VCaP (cell line): ENCODE measurements at regions not wholly inside any gene's neighbourhood (a gene's known extent, or its start where the extent isn't known, plus 50 kb on each side); places are given as distances from the start of the nearest gene placed in this dataset.

Experiments
- H3K27ac ChIP-seq: fragments of 450-650 bp; 2 replicates; pipeline ENCODE4 v1.5.1; 2017
- TF ChIP-seq, protein P1 (sequence below): fragments of 450-650 bp; conservative IDR thresholded peaks from 2 replicates; pipeline ENCODE4 v1.5.1; 2017; ENCODE audit warnings: mild to moderate bottlenecking, moderate library complexity

DNA sequence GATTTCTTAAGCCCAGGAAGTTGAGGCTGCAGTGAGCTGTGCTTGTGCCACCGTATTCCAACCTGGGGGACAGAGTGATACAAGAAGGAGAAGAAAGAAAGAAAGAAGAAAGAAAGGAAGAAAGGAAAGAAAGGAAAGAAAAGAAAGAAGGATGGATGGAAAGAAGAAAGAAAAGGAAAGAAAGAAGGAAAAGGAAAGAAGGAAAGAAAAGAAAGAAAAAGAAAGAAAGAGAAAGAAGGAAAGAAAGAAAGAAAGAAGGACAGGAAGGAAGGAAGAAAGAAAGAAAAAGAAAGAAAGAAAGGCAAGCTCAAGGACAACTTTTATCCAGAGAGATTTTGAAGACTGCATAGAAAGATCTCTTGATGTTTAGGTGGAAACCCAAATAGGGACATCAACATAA is 120.7 kb downstream of the GMNC start:
- TF ChIP-seq, protein P1, sequence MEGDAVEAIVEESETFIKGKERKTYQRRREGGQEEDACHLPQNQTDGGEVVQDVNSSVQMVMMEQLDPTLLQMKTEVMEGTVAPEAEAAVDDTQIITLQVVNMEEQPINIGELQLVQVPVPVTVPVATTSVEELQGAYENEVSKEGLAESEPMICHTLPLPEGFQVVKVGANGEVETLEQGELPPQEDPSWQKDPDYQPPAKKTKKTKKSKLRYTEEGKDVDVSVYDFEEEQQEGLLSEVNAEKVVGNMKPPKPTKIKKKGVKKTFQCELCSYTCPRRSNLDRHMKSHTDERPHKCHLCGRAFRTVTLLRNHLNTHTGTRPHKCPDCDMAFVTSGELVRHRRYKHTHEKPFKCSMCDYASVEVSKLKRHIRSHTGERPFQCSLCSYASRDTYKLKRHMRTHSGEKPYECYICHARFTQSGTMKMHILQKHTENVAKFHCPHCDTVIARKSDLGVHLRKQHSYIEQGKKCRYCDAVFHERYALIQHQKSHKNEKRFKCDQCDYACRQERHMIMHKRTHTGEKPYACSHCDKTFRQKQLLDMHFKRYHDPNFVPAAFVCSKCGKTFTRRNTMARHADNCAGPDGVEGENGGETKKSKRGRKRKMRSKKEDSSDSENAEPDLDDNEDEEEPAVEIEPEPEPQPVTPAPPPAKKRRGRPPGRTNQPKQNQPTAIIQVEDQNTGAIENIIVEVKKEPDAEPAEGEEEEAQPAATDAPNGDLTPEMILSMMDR = no peak
- no peak overlapping the region for H3K27ac ChIP-seq

DNA sequence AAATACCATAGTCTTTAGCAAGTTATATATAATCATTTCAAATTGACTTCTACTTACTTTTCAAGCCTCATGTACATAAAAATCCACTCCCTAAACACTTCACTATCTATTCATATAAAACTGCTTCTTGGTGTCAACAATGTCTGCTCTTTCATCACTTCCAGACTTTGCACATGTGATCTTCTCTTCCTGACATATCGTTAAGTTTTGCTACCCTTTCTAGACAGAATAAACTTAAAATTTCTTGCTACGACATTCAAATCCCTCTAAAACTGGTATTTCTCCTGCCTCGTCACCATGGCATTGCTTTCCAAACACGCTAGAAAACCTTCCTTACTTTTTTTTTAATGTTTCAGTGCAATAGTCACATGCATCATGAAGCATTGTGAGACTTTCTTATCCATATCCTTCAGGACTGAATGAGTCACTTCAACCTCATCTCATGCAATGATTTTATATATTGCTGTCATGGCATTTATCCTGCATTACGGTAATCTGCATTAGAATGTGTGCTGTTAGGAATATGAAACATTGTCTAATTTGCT is 122.8 kb downstream of the GMNC start:
- TF ChIP-seq, protein P1 = no peak
- H3K27ac ChIP-seq = no peak overlapping the region

DNA sequence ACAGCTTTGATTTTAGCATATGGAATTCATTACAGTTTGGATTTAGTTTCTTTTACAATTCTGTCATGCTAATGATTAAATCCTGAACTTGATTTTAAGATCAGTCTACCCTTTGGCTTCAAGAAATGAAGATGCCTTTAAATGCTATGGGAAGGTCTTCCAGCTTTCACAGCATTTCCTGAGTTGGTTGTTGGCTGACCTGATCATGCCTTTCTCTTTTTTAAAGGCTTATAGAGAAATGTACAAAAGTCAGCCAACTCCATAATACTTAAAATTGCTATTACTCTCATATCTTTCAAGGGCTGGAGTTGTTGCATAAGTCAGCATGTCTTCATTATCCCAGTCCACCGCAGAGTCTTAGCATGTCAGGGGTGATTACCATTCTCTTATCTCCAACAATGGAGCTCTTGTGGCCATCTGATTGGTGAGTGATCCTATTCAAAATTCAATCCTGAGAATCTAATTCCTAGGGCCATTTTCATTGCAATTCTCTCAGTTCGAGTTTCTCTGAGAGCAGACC is 123.8 kb downstream of the GMNC start:
- H3K27ac ChIP-seq = no peak overlapping the region
- TF ChIP-seq, protein P1 = no peak

DNA sequence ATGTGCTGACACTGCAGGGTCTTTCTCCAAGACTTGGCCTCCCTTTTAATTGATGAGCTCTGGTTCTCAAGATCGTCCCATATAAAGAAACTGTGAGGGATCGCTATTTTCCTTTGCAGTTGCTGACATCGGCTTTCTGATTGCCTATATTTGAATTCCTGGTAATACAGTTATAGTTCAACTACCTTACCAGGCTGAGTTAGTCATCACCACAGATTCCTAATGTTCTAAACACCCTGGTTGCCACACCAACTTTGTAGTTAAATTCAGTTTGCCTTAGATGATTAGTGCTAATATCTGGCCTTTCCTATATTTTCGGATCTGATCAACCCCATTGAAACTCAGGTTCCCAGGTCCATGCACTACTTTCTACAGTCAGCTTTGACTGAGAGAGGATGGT is 125.0 kb downstream of the GMNC start:
- TF ChIP-seq, protein P1 = no peak
- no peak overlapping the region for H3K27ac ChIP-seq

DNA sequence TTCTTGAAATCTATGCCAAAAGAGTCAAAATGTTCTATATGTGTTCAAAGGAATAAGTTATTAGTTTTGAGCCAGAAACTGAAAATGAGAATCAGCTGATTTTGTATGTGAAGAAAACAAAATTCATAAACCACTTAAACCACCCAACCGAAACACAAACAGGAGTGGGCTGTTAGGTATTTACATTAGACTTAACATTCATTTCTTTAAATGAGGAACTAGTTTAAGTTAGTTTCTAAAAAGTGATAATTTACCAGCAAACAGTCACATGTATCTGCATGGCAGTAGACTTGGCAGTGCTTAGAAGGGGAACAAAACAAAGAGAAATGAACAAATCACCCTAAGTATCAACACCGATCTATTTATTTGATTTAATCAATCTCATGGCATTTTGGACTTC is 128.0 kb downstream of the GMNC start:
- TF ChIP-seq, protein P1 = no peak
- no peak overlapping the region for H3K27ac ChIP-seq

DNA sequence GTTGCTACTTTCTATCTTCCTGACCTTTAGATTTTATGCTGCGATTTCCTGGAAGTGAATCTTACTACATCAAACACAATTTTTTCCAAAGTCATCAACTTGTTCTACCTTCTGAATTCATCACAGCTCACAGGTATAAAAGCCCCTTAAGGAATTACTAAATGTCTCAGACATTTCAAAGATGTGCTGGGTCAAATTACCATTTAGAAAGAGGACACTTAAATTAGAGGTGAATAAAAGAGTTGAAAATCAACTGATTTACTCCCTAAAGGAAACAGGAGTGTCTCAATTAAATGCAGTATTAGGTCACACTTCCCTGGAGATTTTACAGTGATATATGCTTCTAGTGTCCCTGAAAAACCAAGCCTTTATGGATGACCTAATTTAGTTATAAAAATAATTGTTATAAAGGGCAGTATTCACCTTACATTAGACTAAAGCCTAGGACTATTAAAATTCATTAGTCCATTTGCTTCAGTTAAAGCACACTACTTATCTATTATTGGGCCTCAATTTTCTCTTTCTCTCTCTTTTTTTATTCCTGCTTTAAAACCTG is 128.8 kb downstream of the GMNC start:
- TF ChIP-seq, protein P1 = no peak
- no peak overlapping the region for H3K27ac ChIP-seq

DNA sequence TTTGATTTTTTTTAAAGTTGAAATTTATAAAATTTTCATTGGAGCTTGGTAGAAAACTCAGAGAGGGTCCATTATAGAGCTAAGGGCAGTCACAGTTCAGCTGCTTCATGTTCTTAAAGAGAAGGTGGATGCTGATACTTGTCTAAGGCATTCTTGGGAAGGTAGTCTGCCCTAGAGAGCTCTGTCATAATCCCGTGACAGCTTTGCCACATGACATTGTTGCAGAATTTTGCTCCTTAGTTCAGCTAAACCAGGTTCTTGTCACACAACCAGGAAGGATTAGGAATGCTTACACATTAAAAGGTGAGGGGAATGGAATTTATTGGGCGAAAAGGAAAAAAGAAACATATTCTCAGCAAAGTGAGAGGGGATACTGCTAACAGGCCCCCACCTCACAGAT is 130.9 kb downstream of the GMNC start:
- no peak overlapping the region for H3K27ac ChIP-seq
- TF ChIP-seq, protein P1 = no peak
